ENCODE measurements at regions not wholly inside any gene's neighbourhood (a gene's known extent, or its start where the extent isn't known, plus 50 kb on each side); places are given as distances from the start of the nearest gene placed in this dataset.

- Histone ChIP-seq H2BK15ac (ENCODE audit: low read depth, low read length) (no peak overlapping the region), H2BK5ac (ENCODE audit: low read depth, low read length, poor library complexity, severe bottlenecking) (no peak overlapping the region), H3K9me3 (ENCODE audit: control insufficient read depth, insufficient read depth, low read length) (no peaks in the 10 kb centered on the region), H3K9me1 (ENCODE audit: insufficient read depth, low read length) (no peaks in the 10 kb centered on the region), H3K4me2 (ENCODE audit: low read depth, low read length) (no peak overlapping the region), H2BK20ac (ENCODE audit: low read depth, low read length) (no peak overlapping the region), H4K91ac (ENCODE audit: insufficient read depth, low read depth, low read length) (no peak overlapping the region), H3K27me3 (ENCODE audit: control insufficient read depth, insufficient read depth, low read length) (no peaks in the 10 kb centered on the region), H2AFZ (replicated peaks; ENCODE audit: low read length, poor library complexity) (no peak overlapping the region), H4K5ac (ENCODE audit: low read depth, low read length) (no peak overlapping the region), H3K23ac (ENCODE audit: low read depth, low read length) (no peak overlapping the region), H4K20me1 (ENCODE audit: insufficient read depth, low read length) (no peaks in the 10 kb centered on the region), H3K14ac (replicated peaks; ENCODE audit: low read depth, low read length) (no peak overlapping the region), H3K56ac (ENCODE audit: extremely low read depth, insufficient read depth, low read length) (no peak overlapping the region), H2AK5ac (ENCODE audit: low read depth, low read length) (no peak overlapping the region), H3K9ac (ENCODE audit: low read depth, low read length) (no peak overlapping the region), H2BK120ac (ENCODE audit: low read depth, low read length) (no peak overlapping the region), H2AK9ac (replicated peaks; ENCODE audit: low read depth, low read length, poor library complexity) (no peak overlapping the region), H4K8ac (ENCODE audit: low read depth in 2 of 2, low read length in 2 of 2) (no peak overlapping the region), H3K27ac (ENCODE audit: insufficient read depth, low read length) (no peak overlapping the region), H3K4me1 (ENCODE audit: control insufficient read depth, insufficient read depth, low read length) (no peaks in the 10 kb centered on the region), H3K4ac (ENCODE audit: low read depth, low read length) (no peak overlapping the region), H3K18ac (ENCODE audit: low read depth, low read length) (no peak overlapping the region), H3K4me3 (ENCODE audit: insufficient read depth, low read depth, low read length) (no peak overlapping the region), H3K36me3 (ENCODE audit: control insufficient read depth, insufficient read depth, low read length) (no peaks in the 10 kb centered on the region), H3K79me1 (ENCODE audit: low read depth in 1 of 2, low read length in 2 of 2) (no peaks in the 10 kb centered on the region)
- DNase-seq (no peak), ATAC-seq (ENCODE audit: low read depth) (no peak)
- intact Hi-C loops (cut with micrococcal nuclease): no loop called here
- dilution Hi-C loops (cut with HindIII; ENCODE audit: low sequenced_read_pairs, unreplicated experiment): no loop called here
- in situ Hi-C loops (cut with MboI; ENCODE audit: low sequenced_read_pairs): no loop called here
- no CpG with 5 or more reads among the region's 1 CpG for WGBS, 2 experiments (ENCODE audit: extremely low coverage in 2 of 2, insufficient read length in 1 of 2)
- ChIA-PET CTCF (interaction anchor here (1.9 kb wide), 1 partner anchor 9 kb away, joined by 7 read pairs; no protein-coding TSS in a partner anchor), POLR2A (ENCODE audit: unreplicated experiment) (no interaction called here)
- TF ChIP-seq NFE2L2 (IDR thresholded peaks at IDR 0.05; ENCODE audit: low read depth, low read length) (no peak), ELK1 (IDR thresholded peaks at IDR 0.05; ENCODE audit: borderline replicate concordance, low read depth, low read length) (no peak), RCOR1 (IDR thresholded peaks at IDR 0.05; ENCODE audit: insufficient replicate concordance, low read length) (no peak), CTCF (conservative IDR thresholded peaks at IDR 0.05; ENCODE audit: low read depth, low read length) (no peak), MAZ (IDR thresholded peaks at IDR 0.05; ENCODE audit: borderline replicate concordance, low read depth, low read length) (no peak), SMC3 (IDR thresholded peaks at IDR 0.05; ENCODE audit: low read depth, low read length) (no peak), RAD21 (IDR thresholded peaks at IDR 0.05; ENCODE audit: low read length) (no peak), MAFK (IDR thresholded peaks at IDR 0.05; ENCODE audit: low read depth, low read length) (no peak), FOS (IDR thresholded peaks at IDR 0.05; ENCODE audit: low read depth, low read length) (no peak), CHD1 (IDR thresholded peaks at IDR 0.05; ENCODE audit: low read depth, low read length) (no peak), CEBPB (IDR thresholded peaks at IDR 0.05; ENCODE audit: low read depth, low read length) (no peak), RFX5 (IDR thresholded peaks at IDR 0.05; ENCODE audit: low read depth, low read length) (no peak)
- no TSS peak for BruUV-seq (replicated peaks)
Measured at GRCh38 chr14:38900887-38901286, 202.1 kb downstream of the SEC23A start.
